Lung (tissue), 11 donors: ENCODE measurements at regions not wholly inside any gene's neighbourhood (a gene's known extent, or its start where the extent isn't known, plus 50 kb on each side); places are given as distances from the start of the nearest gene placed in this dataset.

Experiments
- ATAC-seq: fragments of 200-7000 bp; cut with Tn5 transposase; one replicate; pipeline ENCODE4 v1.9.1; 2020; ENCODE audit warnings: moderate number of reproducible peaks; ENCODE audit not compliant: insufficient read depth, low FRiP score
- DNase-seq, 3 donors: peaks; one replicate each; pipeline ENCODE4 v3.0.0-alpha.2; 2013 to 2017
- H3K27ac ChIP-seq, 2 donors: one replicate each; pipeline ENCODE4 v1.5.1; 2013; ENCODE audit warnings: mild to moderate bottlenecking in 2 of 2, moderate library complexity in 2 of 2, control low read depth in 1 of 2, inconsistent platforms in 1 of 2, low read depth in 1 of 2, low read length in 1 of 2
- H3K27me3 ChIP-seq, 3 donors: one replicate each; pipeline ENCODE4 v1.5.1; 2013; ENCODE audit warnings: low read length in 2 of 3; ENCODE audit not compliant: control insufficient read depth in 3 of 3, insufficient read depth in 3 of 3
- H3K36me3 ChIP-seq, 4 donors: one replicate each; pipeline ENCODE4 v1.5.1; 2013; ENCODE audit warnings: low read length in 4 of 4, mild to moderate bottlenecking in 1 of 4, moderate library complexity in 1 of 4; ENCODE audit not compliant: control insufficient read depth in 4 of 4, insufficient read depth in 4 of 4
- H3K4me1 ChIP-seq, 5 donors: one replicate each; pipeline ENCODE4 v1.5.1; 2013; ENCODE audit warnings: low read length in 5 of 5, mild to moderate bottlenecking in 2 of 5, moderate library complexity in 1 of 5; ENCODE audit not compliant: control insufficient read depth in 5 of 5, insufficient read depth in 5 of 5
- H3K4me3 ChIP-seq: one replicate; pipeline ENCODE4 v1.5.1; 2013; ENCODE audit warnings: mild to moderate bottlenecking, control low read depth, moderate library complexity
- H3K9ac ChIP-seq, 2 donors: one replicate each; pipeline ENCODE4 v1.5.1; 2013; ENCODE audit warnings: low read length in 2 of 2, control low read depth in 1 of 2; ENCODE audit not compliant: insufficient read depth in 1 of 2
- H3K9me3 ChIP-seq, 4 donors: one replicate each; pipeline ENCODE4 v1.5.1; 2013; ENCODE audit warnings: low read length in 3 of 4, mild to moderate bottlenecking in 1 of 4, moderate library complexity in 1 of 4; ENCODE audit not compliant: control insufficient read depth in 4 of 4, insufficient read depth in 3 of 4
- WGBS, 2 donors: extraction: QIAGEN DNeasy Blood & Tissue Kit; methylation state at CpG; one replicate each; pipeline ENCODE4 v1.1.7; 2013; 5-methylcytosine and 5-hydroxymethylcytosine counted together
- TF ChIP-seq, protein P1 (sequence below): IDR thresholded peaks from 2 replicates; pipeline ENCODE4 v1.5.1; 2012; ENCODE audit warnings: mild to moderate bottlenecking; ENCODE audit errors: control extremely low read depth, extremely low read depth
- donor health status: control.
- donor health status: control.
- donor health status: Bipolar disorder and iron deficiency.
- donor health status: healthy.
- donor health status: DM: yes; HTN: yes; CAD: no.

DNA sequence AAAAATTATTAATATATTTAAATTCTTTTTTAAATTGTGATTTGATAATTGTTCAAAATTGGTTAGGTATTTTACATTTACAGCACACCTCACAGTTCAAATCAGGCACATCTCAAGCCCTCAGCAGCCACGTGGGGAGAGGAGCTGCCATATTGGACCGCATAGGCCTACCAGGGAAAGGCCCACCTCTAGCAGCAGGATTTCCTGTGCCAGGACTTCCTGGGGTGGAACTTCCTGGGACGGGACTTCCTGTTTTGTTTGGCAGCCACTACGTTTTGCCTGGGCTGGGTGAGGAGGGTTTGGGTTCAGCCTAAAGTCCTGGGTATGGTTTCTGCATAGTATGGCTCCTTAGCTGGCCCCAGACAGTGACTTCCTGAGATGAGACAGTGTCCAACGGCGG lies 298.5 kb upstream of the FOXF1 start:
- peak overlapping the region in 1 of 2 donors; percentile 28 for H3K27ac ChIP-seq
- no peak overlapping the region for H3K4me3 ChIP-seq
- no peaks in the 10 kb centered on the region for H3K36me3 ChIP-seq
- peaks cover 0 to 10% (median 0%) of the 10 kb centered on the region in 4 donors for H3K9me3 ChIP-seq
- TF ChIP-seq, protein P1, sequence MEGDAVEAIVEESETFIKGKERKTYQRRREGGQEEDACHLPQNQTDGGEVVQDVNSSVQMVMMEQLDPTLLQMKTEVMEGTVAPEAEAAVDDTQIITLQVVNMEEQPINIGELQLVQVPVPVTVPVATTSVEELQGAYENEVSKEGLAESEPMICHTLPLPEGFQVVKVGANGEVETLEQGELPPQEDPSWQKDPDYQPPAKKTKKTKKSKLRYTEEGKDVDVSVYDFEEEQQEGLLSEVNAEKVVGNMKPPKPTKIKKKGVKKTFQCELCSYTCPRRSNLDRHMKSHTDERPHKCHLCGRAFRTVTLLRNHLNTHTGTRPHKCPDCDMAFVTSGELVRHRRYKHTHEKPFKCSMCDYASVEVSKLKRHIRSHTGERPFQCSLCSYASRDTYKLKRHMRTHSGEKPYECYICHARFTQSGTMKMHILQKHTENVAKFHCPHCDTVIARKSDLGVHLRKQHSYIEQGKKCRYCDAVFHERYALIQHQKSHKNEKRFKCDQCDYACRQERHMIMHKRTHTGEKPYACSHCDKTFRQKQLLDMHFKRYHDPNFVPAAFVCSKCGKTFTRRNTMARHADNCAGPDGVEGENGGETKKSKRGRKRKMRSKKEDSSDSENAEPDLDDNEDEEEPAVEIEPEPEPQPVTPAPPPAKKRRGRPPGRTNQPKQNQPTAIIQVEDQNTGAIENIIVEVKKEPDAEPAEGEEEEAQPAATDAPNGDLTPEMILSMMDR, result no peak
- WGBS, 2 donors, result 60 to 63% methylated on average over 6 of the region's 6 CpGs
- H3K9ac ChIP-seq, result no peak overlapping the region
- ATAC-seq, result no peak
- DNase-seq, result no peak
- H3K27me3 ChIP-seq, result no peaks in the 10 kb centered on the region
- H3K4me1 ChIP-seq, result peaks cover 0 to 22% (median 7%) of the 10 kb centered on the region in 5 donors

DNA sequence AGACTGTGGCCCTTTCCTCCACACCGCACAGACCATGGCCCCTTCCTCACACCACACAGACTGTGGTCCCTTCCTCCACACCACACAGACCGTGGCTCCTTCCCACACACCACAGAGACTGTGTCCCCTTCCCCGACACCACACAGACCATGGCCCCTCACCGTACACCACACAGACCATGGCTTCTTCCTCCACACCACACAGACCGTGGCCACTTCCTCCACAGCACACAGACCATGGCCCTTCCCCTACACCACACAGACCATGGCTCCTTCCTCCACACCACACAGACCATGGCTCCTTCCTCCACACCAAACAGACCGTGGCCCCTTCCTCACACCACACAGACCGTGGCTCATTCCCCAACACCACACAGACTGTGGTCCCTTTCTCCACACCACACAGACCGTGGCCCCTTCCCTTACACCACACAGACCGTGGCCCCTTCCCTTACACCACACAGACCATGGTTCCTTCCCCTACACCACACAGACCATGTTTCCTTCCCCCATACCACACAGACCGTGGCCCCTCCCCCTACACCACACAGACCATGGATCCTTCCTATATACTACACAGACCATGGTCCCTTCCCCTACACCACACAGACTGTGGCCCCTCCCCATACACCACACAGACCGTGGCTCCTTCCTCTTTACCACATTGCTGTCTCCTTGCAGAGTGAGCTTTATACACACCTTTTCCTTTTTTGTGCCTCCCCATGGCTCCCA lies 297.5 kb upstream of the FOXF1 start:
- no peak for ATAC-seq
- no peak overlapping the region for H3K9ac ChIP-seq
- no peaks in the 10 kb centered on the region for H3K27me3 ChIP-seq
- H3K4me3 ChIP-seq, result no peak overlapping the region
- H3K9me3 ChIP-seq, result peaks cover 0 to 7% (median 0%) of the 10 kb centered on the region in 4 donors
- no peaks in the 10 kb centered on the region for H3K36me3 ChIP-seq
- H3K27ac ChIP-seq, result peak overlapping the region in 1 of 2 donors; percentile 54
- H3K4me1 ChIP-seq, result peaks cover 0 to 22% (median 7%) of the 10 kb centered on the region in 5 donors
- DNase-seq, result no peak
- 38 to 63% methylated on average over 11 of the region's 11 CpGs for WGBS, 2 donors
- TF ChIP-seq, protein P1, result no peak

DNA sequence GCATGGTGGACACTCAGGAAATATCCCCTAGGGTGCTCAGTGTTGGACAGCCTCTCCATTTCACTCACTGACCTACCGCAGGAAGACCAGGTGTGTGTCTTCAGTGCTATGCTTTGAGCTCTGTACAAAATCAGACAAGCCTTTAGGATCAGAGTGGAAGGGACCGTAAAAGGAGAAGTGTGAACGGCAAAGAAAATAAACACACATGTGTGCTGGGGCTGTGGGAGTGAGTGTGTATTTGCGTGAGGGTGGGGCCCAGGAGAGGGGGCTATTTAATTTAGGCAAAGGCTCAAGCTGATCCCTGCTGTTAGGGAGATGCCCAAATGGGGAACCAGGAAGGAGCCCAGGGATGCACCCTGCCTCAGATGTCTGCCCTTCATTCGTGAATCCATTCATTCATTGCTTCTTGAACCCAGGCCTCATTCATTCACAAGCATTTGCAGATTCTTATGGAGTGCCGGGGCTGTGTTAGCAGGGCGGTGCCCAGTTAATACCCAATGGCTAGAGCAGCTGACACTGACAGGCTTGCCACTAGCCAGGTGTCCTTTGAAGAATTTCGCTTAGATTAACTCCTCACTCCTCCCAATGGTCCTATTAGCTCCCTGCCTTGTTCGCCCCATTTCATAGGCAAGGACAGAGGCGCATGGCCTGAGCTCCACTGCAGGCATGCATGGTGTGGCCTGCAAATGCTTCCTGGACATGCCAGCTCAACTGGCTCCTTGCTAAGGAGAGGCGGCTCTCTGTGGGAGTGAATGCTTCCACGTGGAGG lies 296.7 kb upstream of the FOXF1 start:
- TF ChIP-seq, protein P1, result no peak
- 70% methylated on average over 12 of the region's 12 CpGs for WGBS, 2 donors

More for the DNA sequence above, 296.7 kb upstream of the FOXF1 start:
- Histone ChIP-seq H3K27me3 (no peaks in the 10 kb centered on the region), H3K9ac (no peak overlapping the region), H3K4me1 (peaks cover 0 to 22% (median 7%) of the 10 kb centered on the region in 5 donors), H3K27ac (peak overlapping the region in 1 of 2 donors; percentile 71), H3K9me3 (peaks cover 0 to 7% (median 0%) of the 10 kb centered on the region in 4 donors), H3K4me3 (no peak overlapping the region), H3K36me3 (no peaks in the 10 kb centered on the region)
- DNase-seq, result no peak
- no peak for ATAC-seq
